ENCODE measurements at regions not wholly inside any gene's neighbourhood (a gene's known extent, or its start where the extent isn't known, plus 50 kb on each side); places are given as distances from the start of the nearest gene placed in this dataset.

DNA sequence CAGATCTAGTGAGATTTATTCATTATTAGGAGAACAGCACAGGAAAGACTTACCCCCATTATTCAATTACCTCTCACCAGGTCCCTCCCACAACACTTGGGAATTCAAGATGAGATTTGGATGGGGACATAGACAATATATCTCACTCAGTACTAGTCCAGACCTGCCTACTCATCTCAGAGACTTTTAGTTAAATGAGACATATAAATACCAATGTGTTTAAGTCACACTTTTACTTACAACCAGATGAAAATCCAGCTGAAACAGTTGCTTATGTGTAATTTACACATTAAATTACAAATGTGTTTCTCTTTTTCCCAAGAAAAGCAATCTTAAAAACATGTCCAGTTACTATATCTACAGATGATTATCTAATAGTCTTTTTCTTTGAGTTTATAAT, 1145.6 kb downstream of the KCNT2 start:
- TF ChIP-seq SIN3A (IDR thresholded peaks at IDR 0.05; ENCODE audit: borderline replicate concordance, insufficient read depth, low read length), result no peak
- TF ChIP-seq POLR2AphosphoS5 (IDR thresholded peaks at IDR 0.05; ENCODE audit: low read depth, low read length), result no peak
- no peak for TF ChIP-seq FOXP2 (optimal IDR thresholded peaks at IDR 0.05; ENCODE audit: borderline replicate concordance, extremely low read depth, extremely low read length, insufficient read depth)
- TF ChIP-seq, protein P1, sequence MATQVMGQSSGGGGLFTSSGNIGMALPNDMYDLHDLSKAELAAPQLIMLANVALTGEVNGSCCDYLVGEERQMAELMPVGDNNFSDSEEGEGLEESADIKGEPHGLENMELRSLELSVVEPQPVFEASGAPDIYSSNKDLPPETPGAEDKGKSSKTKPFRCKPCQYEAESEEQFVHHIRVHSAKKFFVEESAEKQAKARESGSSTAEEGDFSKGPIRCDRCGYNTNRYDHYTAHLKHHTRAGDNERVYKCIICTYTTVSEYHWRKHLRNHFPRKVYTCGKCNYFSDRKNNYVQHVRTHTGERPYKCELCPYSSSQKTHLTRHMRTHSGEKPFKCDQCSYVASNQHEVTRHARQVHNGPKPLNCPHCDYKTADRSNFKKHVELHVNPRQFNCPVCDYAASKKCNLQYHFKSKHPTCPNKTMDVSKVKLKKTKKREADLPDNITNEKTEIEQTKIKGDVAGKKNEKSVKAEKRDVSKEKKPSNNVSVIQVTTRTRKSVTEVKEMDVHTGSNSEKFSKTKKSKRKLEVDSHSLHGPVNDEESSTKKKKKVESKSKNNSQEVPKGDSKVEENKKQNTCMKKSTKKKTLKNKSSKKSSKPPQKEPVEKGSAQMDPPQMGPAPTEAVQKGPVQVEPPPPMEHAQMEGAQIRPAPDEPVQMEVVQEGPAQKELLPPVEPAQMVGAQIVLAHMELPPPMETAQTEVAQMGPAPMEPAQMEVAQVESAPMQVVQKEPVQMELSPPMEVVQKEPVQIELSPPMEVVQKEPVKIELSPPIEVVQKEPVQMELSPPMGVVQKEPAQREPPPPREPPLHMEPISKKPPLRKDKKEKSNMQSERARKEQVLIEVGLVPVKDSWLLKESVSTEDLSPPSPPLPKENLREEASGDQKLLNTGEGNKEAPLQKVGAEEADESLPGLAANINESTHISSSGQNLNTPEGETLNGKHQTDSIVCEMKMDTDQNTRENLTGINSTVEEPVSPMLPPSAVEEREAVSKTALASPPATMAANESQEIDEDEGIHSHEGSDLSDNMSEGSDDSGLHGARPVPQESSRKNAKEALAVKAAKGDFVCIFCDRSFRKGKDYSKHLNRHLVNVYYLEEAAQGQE (IDR thresholded peaks at IDR 0.05; ENCODE audit: insufficient read depth in 1 of 2, low read depth in 2 of 2, low read length in 2 of 2), result no peak
- no peak for TF ChIP-seq TAF1 (IDR thresholded peaks at IDR 0.05; ENCODE audit: borderline replicate concordance, insufficient read depth, low read length)

DNA sequence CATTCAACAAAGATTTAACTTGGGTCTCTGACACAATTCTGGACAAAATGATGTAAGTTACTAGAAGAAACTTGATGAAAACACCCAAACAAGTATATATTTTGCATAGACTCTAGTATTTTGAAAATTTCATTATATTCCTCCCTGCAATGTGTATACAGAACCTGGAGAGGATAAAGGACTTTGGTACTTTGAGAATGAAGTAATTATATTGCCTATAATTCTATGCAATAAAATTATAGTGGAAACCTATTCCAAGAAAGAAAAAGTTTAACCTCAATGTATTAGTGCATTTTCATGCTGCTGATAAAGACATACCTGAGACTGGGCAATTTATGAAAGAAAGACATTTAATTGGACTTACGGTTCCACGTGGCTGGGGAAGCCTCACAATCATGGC, 1146.1 kb downstream of the KCNT2 start:
- no peak for TF ChIP-seq SIN3A (IDR thresholded peaks at IDR 0.05; ENCODE audit: borderline replicate concordance, insufficient read depth, low read length)
- no peak for TF ChIP-seq POLR2AphosphoS5 (IDR thresholded peaks at IDR 0.05; ENCODE audit: low read depth, low read length)
- no peak for TF ChIP-seq TAF1 (IDR thresholded peaks at IDR 0.05; ENCODE audit: borderline replicate concordance, insufficient read depth, low read length)
- TF ChIP-seq, protein P1 (IDR thresholded peaks at IDR 0.05; ENCODE audit: insufficient read depth in 1 of 2, low read depth in 2 of 2, low read length in 2 of 2), result no peak
- TF ChIP-seq FOXP2 (optimal IDR thresholded peaks at IDR 0.05; ENCODE audit: borderline replicate concordance, extremely low read depth, extremely low read length, insufficient read depth), result no peak

DNA sequence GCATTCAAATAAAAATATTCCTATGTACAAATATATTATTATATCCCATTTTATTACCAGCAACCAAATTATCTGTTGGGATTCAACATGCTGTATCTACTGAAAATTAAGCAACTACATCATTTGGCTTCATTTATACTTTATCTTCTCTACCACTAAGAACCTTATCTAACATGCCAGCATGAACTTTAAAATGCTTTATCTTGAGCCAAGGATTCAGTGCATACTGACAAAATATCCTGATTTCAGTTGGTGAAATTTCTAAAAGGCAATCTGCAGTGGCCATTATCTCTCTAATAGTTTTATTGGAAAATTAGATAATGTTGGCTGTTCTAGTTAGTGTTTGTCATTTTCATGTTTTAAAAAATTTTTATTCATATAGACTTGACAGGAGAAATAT, 1149.9 kb downstream of the KCNT2 start:
- no peak for TF ChIP-seq FOXP2 (optimal IDR thresholded peaks at IDR 0.05; ENCODE audit: borderline replicate concordance, extremely low read depth, extremely low read length, insufficient read depth)
- TF ChIP-seq, protein P1 (IDR thresholded peaks at IDR 0.05; ENCODE audit: insufficient read depth in 1 of 2, low read depth in 2 of 2, low read length in 2 of 2), result no peak
- TF ChIP-seq POLR2AphosphoS5 (IDR thresholded peaks at IDR 0.05; ENCODE audit: low read depth, low read length), result no peak
- TF ChIP-seq TAF1 (IDR thresholded peaks at IDR 0.05; ENCODE audit: borderline replicate concordance, insufficient read depth, low read length), result no peak
- TF ChIP-seq SIN3A (IDR thresholded peaks at IDR 0.05; ENCODE audit: borderline replicate concordance, insufficient read depth, low read length), result no peak

DNA sequence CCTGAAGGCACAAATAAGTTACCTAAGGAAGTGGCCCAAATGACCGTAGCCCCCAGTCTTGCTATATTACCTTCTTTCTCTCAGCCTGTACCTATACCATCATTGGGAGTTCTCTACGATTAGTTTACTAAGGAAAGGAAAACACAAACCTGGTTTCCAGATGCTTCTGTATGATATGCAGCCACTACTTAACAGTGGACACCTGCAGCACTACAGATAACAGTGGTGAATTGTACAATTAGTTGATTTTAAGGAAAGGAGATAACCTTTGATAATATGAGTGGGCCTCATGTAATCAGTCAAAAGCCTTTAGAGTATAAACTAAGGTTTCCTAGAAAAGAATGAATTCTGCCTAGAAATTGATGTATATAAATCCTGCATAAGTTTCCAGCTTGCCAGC, 1157.4 kb downstream of the KCNT2 start:
- no peak for TF ChIP-seq TAF1 (IDR thresholded peaks at IDR 0.05; ENCODE audit: borderline replicate concordance, insufficient read depth, low read length)
- TF ChIP-seq POLR2AphosphoS5 (IDR thresholded peaks at IDR 0.05; ENCODE audit: low read depth, low read length), result no peak
- TF ChIP-seq, protein P1 (IDR thresholded peaks at IDR 0.05; ENCODE audit: insufficient read depth in 1 of 2, low read depth in 2 of 2, low read length in 2 of 2), result no peak
- TF ChIP-seq FOXP2 (optimal IDR thresholded peaks at IDR 0.05; ENCODE audit: borderline replicate concordance, extremely low read depth, extremely low read length, insufficient read depth), result no peak
- no peak for TF ChIP-seq SIN3A (IDR thresholded peaks at IDR 0.05; ENCODE audit: borderline replicate concordance, insufficient read depth, low read length)

DNA sequence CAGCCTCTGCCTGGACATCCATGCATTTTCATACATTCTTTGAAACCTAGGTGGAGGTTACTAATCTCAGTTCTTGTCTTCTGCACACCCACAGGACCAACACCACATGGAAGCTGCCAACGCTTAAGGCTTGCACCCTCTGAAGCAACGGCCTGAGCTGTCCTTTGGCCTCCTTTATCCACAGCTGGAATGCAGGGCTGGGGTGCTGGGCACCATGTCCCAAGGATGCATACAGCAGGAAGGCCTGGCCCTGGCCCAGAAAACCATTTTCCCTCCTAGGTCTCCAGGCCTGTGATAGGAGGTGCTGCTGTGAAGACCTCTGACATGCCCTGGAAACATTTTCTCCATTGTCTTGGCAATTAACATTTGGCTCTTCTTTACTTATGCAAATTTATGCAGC, 1168.6 kb downstream of the KCNT2 start:
- no peak for TF ChIP-seq POLR2AphosphoS5 (IDR thresholded peaks at IDR 0.05; ENCODE audit: low read depth, low read length)
- no peak for TF ChIP-seq TAF1 (IDR thresholded peaks at IDR 0.05; ENCODE audit: borderline replicate concordance, insufficient read depth, low read length)
- TF ChIP-seq FOXP2 (optimal IDR thresholded peaks at IDR 0.05; ENCODE audit: borderline replicate concordance, extremely low read depth, extremely low read length, insufficient read depth), result no peak
- TF ChIP-seq, protein P1 (IDR thresholded peaks at IDR 0.05; ENCODE audit: insufficient read depth in 1 of 2, low read depth in 2 of 2, low read length in 2 of 2), result no peak
- TF ChIP-seq SIN3A (IDR thresholded peaks at IDR 0.05; ENCODE audit: borderline replicate concordance, insufficient read depth, low read length), result no peak
